ENCODE measurements at regions not wholly inside any gene's neighbourhood (a gene's known extent, or its start where the extent isn't known, plus 50 kb on each side); places are given as distances from the start of the nearest gene placed in this dataset.
A peak's percentile ranks its signal among the peaks of the same experiment; 100 is the strongest.
"Not testable (repeated sequence)": the region's sequence is repeated elsewhere in the genome, so short reads cannot be mapped to it uniquely, and the experiment has no call there.

GRCh38 chr5:23994581-23995370 lies 487.4 kb downstream of the PRDM9 start:
- DNase-seq, result no peak

DNA sequence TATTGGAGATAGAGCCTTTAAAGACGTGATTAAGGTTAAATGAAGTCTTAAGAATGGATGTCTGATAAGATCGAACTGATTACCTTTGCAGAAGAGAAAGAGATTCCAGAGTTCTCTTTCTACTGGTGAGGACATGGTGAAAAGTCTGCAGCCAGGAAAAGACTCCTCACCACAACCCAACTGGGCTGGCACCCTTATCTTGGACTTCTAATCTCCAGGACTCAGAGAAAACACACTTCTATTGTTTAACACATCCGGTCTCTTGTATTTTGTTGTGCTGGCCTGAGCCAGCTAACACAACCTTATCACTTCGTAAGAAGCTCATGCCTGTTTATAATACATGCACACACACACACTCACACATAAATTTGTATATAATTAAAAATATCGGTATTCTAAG lies 489.1 kb downstream of the PRDM9 start:
- DNase-seq, result no peak

DNA sequence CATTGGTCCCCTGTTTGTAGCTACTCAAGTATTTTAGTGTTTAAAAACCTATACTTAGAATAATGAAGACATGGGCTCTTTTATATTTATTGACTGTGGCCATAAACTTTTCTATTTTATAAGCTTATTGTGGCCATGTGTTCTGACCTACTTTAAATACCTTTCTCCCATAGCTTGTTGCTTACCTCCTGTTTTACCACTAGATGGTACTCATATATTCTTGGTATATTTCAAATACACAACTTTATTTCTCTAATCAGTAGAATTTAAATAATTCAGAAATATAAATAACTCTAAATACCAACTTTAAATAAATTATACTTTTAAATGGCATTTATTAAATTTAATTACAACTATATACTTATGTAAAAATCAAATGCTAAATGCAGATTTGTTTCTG lies 498.0 kb downstream of the PRDM9 start:
- no peak for DNase-seq

DNA sequence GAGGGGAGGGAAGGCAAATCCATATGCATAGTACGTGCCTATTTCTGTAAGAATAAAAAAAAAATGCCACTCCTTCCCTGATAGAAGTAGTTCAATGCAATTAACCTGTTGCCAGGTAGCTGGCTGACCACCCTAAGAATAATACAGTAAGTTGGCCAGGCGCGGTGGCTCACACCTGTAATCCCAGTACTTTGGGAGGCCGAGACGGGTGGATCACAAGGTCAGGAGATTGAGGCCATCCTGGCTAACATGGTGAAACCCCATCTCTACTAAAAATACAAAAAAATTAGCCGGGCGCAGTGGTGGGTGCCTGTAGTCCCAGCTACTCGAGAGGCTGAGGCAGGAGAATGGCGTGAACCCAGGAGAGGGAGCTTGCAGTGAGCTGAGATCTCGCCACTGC lies 510.3 kb downstream of the PRDM9 start:
- not testable (repeated sequence) for DNase-seq

DNA sequence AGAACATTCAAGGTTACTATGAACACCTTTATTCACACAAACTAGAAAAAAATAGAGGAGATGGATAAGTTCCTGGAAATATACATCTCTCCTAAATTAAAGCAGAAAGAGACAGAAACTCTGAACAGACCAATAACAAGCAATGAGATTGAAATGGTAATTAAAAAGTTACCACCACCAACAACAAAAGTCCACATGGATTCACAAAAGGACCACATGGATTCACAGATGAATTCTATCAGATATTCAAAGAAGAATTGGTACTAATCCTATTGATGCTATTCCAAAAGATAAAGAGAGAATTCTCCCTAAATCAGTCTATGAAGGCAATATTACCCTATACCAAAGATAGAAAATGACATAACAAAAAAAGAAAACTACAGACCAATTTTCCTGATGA lies 518.9 kb downstream of the PRDM9 start:
- no peak for DNase-seq

DNA sequence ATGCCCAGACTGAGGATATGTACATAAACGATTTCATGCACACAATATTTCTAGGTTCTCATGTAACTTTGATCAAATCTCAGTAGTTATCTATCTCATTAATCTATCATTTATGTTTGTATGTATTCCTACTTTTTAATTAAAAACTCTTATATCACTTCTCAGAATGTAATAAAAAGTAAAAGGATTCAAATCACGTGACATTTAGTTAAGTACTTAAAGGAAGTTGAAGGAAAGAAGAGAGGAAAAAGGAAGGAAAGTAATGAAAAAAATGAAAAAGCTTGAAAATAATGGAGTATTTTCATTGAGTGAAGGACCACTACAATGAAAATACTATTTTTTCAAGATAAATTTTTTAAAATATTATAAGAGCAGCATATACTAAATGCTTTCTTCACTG lies 535.3 kb downstream of the PRDM9 start:
- no peak for DNase-seq

DNA sequence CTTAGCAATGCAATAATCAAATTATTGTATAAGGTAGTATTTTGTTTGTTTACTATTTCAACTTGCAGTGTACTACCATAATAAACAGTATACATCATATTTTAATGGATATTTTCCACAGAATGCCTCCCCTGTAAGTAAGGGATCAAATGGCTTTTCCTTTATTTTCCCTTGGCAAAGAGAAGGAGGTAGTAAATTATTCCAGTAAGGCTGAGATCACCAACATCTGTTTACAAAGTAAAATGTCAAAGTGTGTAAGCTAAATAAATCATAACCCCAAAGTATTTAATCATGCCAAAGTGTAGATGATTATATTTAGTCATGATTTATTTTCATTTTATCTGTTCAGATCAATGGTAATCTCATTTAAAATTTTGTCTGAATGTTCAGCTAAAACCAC lies 537.6 kb downstream of the PRDM9 start:
- no peak for DNase-seq

DNA sequence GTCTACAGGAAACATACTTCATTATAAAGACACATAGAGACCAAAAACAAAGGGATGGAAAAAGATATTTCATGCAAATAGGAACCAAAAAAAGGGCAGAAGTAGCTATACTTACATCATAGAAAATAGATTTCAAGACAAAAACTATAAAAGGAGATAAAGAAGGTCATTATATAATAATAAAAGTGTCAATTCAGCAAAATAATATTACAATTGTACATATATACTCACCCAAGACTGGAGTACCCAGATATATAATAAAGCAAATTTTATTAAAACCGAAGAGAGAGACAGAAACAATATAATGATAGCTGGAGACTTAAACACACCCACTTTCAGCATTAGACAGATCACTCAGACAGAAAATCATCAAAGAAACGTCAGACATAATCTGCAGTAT lies 546.3 kb downstream of the PRDM9 start:
- DNase-seq, result no peak

DNA sequence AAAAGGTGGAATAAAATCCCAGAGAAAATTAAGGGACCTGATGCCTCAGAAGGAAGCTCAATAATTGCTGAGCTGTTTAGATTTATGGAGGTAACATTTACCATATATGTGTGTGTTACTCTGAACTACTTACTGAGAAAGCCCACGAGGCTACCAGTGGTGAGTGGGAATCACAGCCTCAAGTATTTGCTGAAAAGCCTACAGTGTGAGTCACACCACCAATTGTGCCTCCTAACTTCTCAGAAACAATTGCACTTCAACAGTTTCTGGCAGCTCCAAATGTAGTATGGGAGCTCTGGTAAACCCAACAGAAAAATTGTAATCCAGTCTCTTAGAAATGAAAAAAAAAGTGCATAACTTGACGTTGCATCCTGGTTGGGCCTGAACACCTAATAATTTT lies 551.6 kb downstream of the PRDM9 start:
- DNase-seq, result no peak

GRCh38 chr5:24059716-24060115 lies 552.3 kb downstream of the PRDM9 start:
- DNase-seq, result no peak

- DNase-seq, result no peak
These were observed 558.4 kb downstream of the PRDM9 start for GRCh38 chr5:24065779-24066178.

DNA sequence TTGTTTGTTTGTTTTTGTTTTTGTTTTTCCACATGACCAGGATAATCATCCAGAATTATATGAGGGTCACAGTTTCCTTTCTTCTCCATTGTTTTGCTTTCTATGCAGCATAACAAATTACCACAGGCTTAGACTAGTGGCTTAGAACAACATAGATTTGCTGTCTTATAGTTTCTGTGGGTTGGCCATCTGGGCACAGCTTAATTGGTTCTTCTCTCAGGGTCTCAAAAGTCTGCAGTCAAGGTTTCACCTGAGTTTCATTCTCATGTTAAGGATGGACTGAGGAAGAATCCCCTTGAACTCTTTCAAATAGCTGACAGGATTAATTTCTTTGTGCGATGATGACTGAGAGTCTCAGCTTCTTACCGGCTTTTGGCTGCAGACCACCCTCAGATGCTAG lies 559.8 kb downstream of the PRDM9 start:
- no peak for DNase-seq

DNA sequence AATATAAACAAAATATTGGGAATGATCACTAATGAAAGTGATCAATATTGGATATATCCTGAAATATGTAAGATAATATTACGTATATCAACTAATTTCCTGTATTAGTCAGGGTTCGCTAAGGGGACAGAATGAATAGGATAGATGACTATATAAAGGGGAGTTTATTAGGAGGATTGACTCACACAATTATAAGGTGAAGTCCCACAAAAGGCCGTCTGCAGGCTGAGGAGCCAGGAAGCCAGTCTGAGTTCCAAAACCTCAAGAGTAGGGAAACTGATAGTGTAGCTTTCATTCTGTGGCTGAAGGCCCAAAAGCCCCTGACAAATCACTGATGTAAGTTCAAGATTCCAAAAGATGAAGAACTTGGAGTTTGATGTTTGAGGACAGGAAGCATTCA lies 561.1 kb downstream of the PRDM9 start:
- DNase-seq, result no peak

- DNase-seq, result no peak
These were observed 565.7 kb downstream of the PRDM9 start for GRCh38 chr5:24073107-24073506.

GRCh38 chr5:24080046-24080445 lies 564.7 kb downstream of the CDH10 start:
- DNase-seq, result no peak

GRCh38 chr5:24094081-24094679 lies 550.6 kb downstream of the CDH10 start:
- no peak for DNase-seq

DNA sequence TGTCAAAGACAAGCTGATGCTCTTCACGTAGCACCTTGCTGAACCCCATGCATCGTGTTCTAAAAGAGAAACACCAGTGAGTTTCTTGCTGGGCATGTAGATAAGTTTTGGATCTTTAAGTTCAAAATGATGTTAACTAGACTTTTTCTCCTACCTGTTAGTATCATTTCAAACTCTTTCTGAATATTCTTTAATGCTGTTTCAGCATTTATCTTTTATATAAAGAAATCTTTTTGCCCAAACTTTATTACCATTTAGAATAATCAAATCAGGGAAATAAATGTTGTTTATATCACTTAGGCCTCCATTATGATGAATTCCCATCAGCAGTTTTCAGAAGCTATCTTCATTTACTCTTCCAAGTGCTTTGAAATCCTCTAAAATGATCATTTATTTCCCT lies 542.8 kb downstream of the CDH10 start:
- no peak for DNase-seq

GRCh38 chr5:24103451-24104023 lies 541.2 kb downstream of the CDH10 start:
- no peak for DNase-seq

DNA sequence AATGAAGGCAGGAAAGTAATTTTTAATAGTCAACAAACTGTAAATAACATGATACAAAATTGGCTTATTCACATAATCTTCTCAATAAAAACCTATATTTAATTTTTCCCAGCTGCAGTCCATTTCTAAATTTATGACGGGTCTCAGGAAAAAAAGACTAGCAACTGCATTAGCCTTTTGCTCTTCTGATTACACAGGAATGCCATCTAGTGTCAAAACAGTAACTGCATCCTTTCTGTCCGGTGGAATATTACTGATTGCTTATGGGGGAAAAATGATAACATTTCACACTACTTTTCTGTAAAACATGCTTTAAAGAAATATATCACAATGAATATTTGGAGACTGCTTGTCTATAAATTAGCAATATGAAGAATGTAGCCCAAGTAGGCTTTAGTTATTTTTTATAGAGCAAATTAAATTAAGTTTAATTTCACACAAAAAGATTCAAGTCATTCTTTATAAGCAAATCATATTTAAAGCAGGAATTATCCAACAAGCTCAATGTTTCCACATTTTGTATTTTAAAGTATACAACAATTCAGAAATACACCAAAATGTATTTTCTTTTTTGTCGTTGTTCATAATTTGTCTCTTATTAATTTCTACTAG lies 534.7 kb downstream of the CDH10 start:
- peak; percentile 52 for DNase-seq

DNA sequence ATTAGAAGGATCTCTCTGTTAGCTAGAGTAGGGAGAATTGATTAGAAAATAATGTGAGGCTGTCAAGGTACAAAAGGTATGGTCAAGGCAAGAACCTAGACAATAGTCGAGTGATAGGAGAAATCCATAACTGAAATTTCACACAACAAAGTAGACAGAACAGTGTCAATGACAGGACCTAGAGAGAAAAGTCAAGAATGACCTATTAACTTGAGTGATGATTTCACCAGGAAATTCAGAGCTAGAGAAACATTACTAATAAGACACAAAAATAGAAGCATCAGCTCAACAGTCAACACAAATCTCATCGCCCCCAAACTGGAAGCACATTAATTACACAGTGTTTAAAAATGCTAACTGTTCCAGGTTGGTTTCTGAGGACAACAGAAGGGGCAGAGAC lies 532.4 kb downstream of the CDH10 start:
- DNase-seq, result no peak

DNA sequence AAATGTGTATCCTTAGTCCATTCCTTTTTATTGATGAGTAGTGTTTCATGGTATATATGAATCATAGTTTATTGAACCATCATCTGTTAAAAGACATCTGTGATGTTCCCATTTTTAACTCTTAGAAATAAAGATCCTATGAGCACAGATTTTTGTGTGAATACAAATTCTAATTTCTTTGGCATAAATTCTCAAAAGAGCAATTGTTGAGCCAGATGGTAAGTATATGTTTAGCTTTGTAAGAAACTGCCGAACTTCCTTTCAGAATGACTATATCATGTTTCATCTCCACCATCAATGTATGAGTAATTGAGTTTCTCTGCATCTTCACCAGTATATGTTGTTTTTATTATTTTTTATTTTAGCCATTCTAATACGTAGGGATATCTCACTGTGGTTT lies 526.4 kb downstream of the CDH10 start:
- DNase-seq, result no peak

DNA sequence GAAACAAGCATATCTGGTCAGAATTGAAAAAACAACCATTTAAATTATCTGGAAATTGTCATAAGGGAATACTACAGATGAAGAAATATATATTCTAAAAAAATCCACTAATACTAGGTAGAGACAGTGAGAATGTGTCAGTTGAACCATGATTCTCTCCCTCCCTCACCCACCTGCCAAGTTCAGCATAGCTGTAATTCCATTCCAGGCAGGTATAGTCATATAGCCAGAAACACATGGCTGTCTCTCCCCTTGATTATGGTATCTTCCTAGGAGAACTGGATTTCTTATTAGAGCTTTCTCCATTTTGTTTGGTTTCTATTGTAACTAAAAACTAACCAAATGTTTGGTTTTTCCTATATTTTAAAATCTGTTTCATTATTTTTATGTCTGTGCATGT lies 509.2 kb downstream of the CDH10 start:
- no peak for DNase-seq

DNA sequence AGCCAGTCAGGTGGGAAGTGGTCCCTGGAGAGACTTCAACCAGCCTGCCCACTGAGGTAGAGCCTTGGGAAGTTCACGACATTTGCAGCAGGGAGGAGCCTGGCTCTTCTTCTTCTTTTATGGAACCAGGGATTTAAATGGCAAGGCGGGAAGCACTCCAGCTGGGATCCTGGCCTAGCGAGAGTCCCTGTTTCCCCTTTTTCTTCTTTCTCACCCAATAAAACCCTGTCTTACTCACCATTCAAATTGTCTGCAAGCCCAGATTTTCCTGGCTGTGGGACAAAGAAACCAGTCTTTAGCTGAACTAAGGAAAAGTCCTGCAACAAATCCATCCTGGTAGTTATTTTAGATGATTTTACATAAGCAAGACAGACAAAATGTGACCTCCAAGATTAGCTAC lies 503.7 kb downstream of the CDH10 start:
- DNase-seq, result no peak

DNA sequence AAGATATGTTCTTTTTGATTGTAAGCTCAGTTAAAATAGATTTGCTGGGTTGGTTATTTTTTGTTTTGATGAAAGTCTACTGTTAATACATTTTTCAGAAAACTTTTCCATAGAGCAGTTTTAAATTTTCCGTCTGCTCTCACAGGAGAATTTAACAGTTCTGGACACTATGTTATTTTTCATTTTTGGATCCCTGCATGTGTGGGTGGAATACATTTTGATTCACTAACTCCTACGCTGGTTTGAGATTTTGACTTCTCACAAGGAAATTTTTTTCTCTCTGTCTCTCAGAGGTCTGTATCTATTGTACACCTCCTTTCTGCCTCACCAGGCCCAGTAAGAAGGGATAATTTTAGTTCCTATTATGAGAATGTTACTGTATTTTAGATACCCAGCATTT lies 502.4 kb downstream of the CDH10 start:
- no peak for DNase-seq
